Body of pancreas (tissue), 4 donors: ENCODE measurements at regions not wholly inside any gene's neighbourhood (a gene's known extent, or its start where the extent isn't known, plus 50 kb on each side); places are given as distances from the start of the nearest gene placed in this dataset.

Source experiments
- ATAC-seq: fragments of 150-250 bp; one replicate; pipeline ENCODE4 v1.9.1; 2016
- DNase-seq, 4 donors: peaks; one replicate each; pipeline ENCODE4 v3.0.0-alpha.2; 2019
- H3K27ac ChIP-seq, 4 donors: fragments of 200-600 bp; sonication (generic); 1 replicate in 3 of 4; 2 replicates in 1 of 4; pipeline versions ENCODE4 v1.5.1 to v1.6.1; 2016 to 2019; ENCODE audit warnings: mild to moderate bottlenecking in 1 of 4, mixed read lengths in 1 of 4, moderate library complexity in 1 of 4
- H3K27me3 ChIP-seq, 2 donors: fragments of 200-600 bp; sonication (generic); one replicate each; pipeline ENCODE4 v1.6.0; 2016; ENCODE audit warnings: mild to moderate bottlenecking in 1 of 2
- H3K36me3 ChIP-seq, 2 donors: fragments of 200-600 bp; sonication (generic); replicated peaks in 1 of 2; 2 replicates each; pipeline ENCODE4 v1.5.1; 2016; ENCODE audit warnings: low read depth in 2 of 2; ENCODE audit not compliant: insufficient read depth in 1 of 2
- H3K4me1 ChIP-seq: fragments of 200-600 bp; sonication (generic); one replicate; pipeline ENCODE4 v1.6.0; 2016
- H3K4me3 ChIP-seq, 2 donors: fragments of 200-600 bp; sonication (generic); 1 replicate in 1 of 2; 2 replicates in 1 of 2; pipeline ENCODE4 v1.5.1; 2016 to 2019
- H3K9me3 ChIP-seq, 3 donors: fragments of 200-600 bp; sonication (generic); 1 replicate in 2 of 3; 2 replicates in 1 of 3; pipeline ENCODE4 v1.5.1; 2016
- CTCF ChIP-seq, 7 experiments: fragments of 450-650 bp in 4 of 7; fragments of 200-600 bp in 3 of 7; sonication (generic) in 3 of 7; IDR thresholded peaks; one replicate each; pipeline ENCODE4 v1.5.1; 2016 to 2019; ENCODE audit warnings: antibody characterized with exemption in 7 of 7
- POLR2A ChIP-seq, 3 donors: fragments of 450-650 bp; IDR thresholded peaks; one replicate each; pipeline ENCODE4 v1.6.1; 2016; ENCODE audit warnings: antibody characterized with exemption in 3 of 3, mild to moderate bottlenecking in 2 of 3
- WGBS, 2 donors: methylation state at CpG; one replicate each; pipeline ENCODE4 v1.1.5; 2017; 5-methylcytosine and 5-hydroxymethylcytosine counted together
- intact Hi-C: fragments of 100-400 bp; cut with DNase I; formaldehyde crosslinking; loops from one replicate; pipeline ENCODE4 v1.15.1; 2023

GRCh38 chrX:25600776-25601175 is 537.4 kb upstream of the MAGEB18 start:
- no peak overlapping the region for H3K4me3 ChIP-seq
- no peak overlapping the region for H3K27ac ChIP-seq
- intact Hi-C loops = no loop called here
- no peaks in the 10 kb centered on the region for H3K27me3 ChIP-seq
- H3K36me3 ChIP-seq = no peaks in the 10 kb centered on the region
- no peaks in the 10 kb centered on the region for H3K9me3 ChIP-seq
- DNase-seq (no peak), ATAC-seq (no peak)
- 83 to 87% methylated on average over 1 of the region's 1 CpG for WGBS, 2 donors
- TF ChIP-seq CTCF (IDR thresholded peaks at IDR 0.05) = no peak
- TF ChIP-seq POLR2A (IDR thresholded peaks at IDR 0.05) = no peak
- no peaks in the 10 kb centered on the region for H3K4me1 ChIP-seq

- intact Hi-C loops = no loop called here
- TF ChIP-seq CTCF (IDR thresholded peaks at IDR 0.05) (no peak), POLR2A (IDR thresholded peaks at IDR 0.05) (no peak)
- no peaks in the 10 kb centered on the region for H3K4me1 ChIP-seq
- H3K36me3 ChIP-seq = no peaks in the 10 kb centered on the region
- no peaks in the 10 kb centered on the region for H3K27me3 ChIP-seq
- DNase-seq (no peak), ATAC-seq (no peak)
- no peak overlapping the region for H3K4me3 ChIP-seq
- WGBS, 2 donors = 55 to 69% methylated on average over 3 of the region's 3 CpGs
- H3K27ac ChIP-seq = no peak overlapping the region
- no peaks in the 10 kb centered on the region for H3K9me3 ChIP-seq
Measured at GRCh38 chrX:25601323-25601722, 536.8 kb upstream of the MAGEB18 start.

GRCh38 chrX:25618248-25618647 is 519.9 kb upstream of the MAGEB18 start:
- Histone ChIP-seq H3K27ac (no peak overlapping the region), H3K9me3 (no peaks in the 10 kb centered on the region), H3K27me3 (no peaks in the 10 kb centered on the region), H3K4me3 (no peak overlapping the region), H3K4me1 (no peaks in the 10 kb centered on the region), H3K36me3 (no peaks in the 10 kb centered on the region)
- TF ChIP-seq CTCF (IDR thresholded peaks at IDR 0.05) = no peak
- no peak for TF ChIP-seq POLR2A (IDR thresholded peaks at IDR 0.05)
- ATAC-seq = no peak
- DNase-seq = no peak
- intact Hi-C loops = no loop called here
- 66 to 93% methylated on average over 4 of the region's 4 CpGs for WGBS, 2 donors

- no peak for TF ChIP-seq CTCF (IDR thresholded peaks at IDR 0.05)
- TF ChIP-seq POLR2A (IDR thresholded peaks at IDR 0.05) = no peak
- 0 to 19% methylated on average over 1 of the region's 1 CpG for WGBS, 2 donors
- ATAC-seq (no peak), DNase-seq (no peak)
- Histone ChIP-seq H3K27me3 (no peaks in the 10 kb centered on the region), H3K4me3 (no peak overlapping the region), H3K27ac (no peak overlapping the region), H3K4me1 (no peaks in the 10 kb centered on the region), H3K36me3 (no peaks in the 10 kb centered on the region), H3K9me3 (no peaks in the 10 kb centered on the region)
- intact Hi-C loops = no loop called here
Measured at GRCh38 chrX:25640276-25640675, 497.9 kb upstream of the MAGEB18 start.

- TF ChIP-seq POLR2A (IDR thresholded peaks at IDR 0.05) (no peak), CTCF (IDR thresholded peaks at IDR 0.05) (no peak)
- DNase-seq = no peak
- Histone ChIP-seq H3K27ac (no peak overlapping the region), H3K36me3 (no peaks in the 10 kb centered on the region), H3K9me3 (no peaks in the 10 kb centered on the region), H3K4me1 (no peaks in the 10 kb centered on the region), H3K27me3 (no peaks in the 10 kb centered on the region), H3K4me3 (no peak overlapping the region)
- intact Hi-C loops = no loop called here
- ATAC-seq = no peak
- WGBS, 2 donors = 85 to 91% methylated on average over 5 to 14 of the region's 21 CpGs
Measured at GRCh38 chrX:25646156-25646555, 492.0 kb upstream of the MAGEB18 start.
